ENCODE measurements at regions not wholly inside any gene's neighbourhood (a gene's known extent, or its start where the extent isn't known, plus 50 kb on each side); places are given as distances from the start of the nearest gene placed in this dataset.

GRCh38 chr22:46094676-46095075 is 55.6 kb upstream of the PPARA start:
- no peak for TF ChIP-seq CTCF (IDR thresholded peaks at IDR 0.05)
- TF ChIP-seq POLR2A (IDR thresholded peaks at IDR 0.05) = no peak
